A549 (cell line): ENCODE measurements at regions not wholly inside any gene's neighbourhood (a gene's known extent, or its start where the extent isn't known, plus 50 kb on each side); places are given as distances from the start of the nearest gene placed in this dataset.

ENCODE experiments used
- ATAC-seq, 2 experiments: fragments of 200-7000 bp in 1 of 2; fragments of >200 bp in 1 of 2; cut with Nextera tagmentation in 1 of 2; cut with Tn5 transposase in 1 of 2; 3 replicates each; pipeline versions ENCODE4 v1.8.0 to v1.9.1; 2018 to 2020; ENCODE audit warnings: mild to moderate bottlenecking in 1 of 2, moderate library complexity in 1 of 2
- CTCF ChIA-PET: fragments of 300-600 bp; sonication (Branson Sonifier 250); formaldehyde crosslinking; extraction: SDS; loops from one replicate; lab custom pipeline; 2021; ENCODE audit warnings: antibody characterized with exemption, inconsistent platforms; lab: Yijun Ruan, JAX
- POLR2A ChIA-PET: fragments of 350-600 bp; formaldehyde crosslinking; extraction: SDS; loops from one replicate; lab custom pipeline; 2021; ENCODE audit warnings: antibody characterized with exemption, inconsistent platforms; lab: Yijun Ruan, JAX
- DNase-seq, 2 experiments: peaks; one replicate each; pipeline versions ENCODE4 v3.0.0 to v3.0.0-alpha.2; 2011 to 2016; ENCODE audit warnings: low read depth in 1 of 2, low spot score in 1 of 2
- FAIRE-seq: peaks from 2 replicates; lab custom pipeline; 2011; peaks lifted over from hg19 to GRCh38; lab: Jason Lieb, UNC
- H3K27ac ChIP-seq, 2 experiments: fragments of >200 bp; sonication (Bioruptor Twin); formaldehyde crosslinking; 3 replicates each; pipeline ENCODE4 v1.5.1; 2016 to 2017
- H3K4me1 ChIP-seq: fragments of >200 bp; sonication (Bioruptor Twin); formaldehyde crosslinking; 3 replicates; pipeline ENCODE4 v1.6.1; 2016
- H3K4me2 ChIP-seq: fragments of >200 bp; sonication (Bioruptor Twin); formaldehyde crosslinking; 3 replicates; pipeline ENCODE4 v1.6.1; 2016
- H3K4me3 ChIP-seq: fragments of >200 bp; sonication (Bioruptor Twin); formaldehyde crosslinking; 3 replicates; pipeline ENCODE4 v1.5.1; 2016
- H3K9me3 ChIP-seq: fragments of >200 bp; sonication (Bioruptor Twin); formaldehyde crosslinking; 3 replicates; pipeline ENCODE4 v1.6.1; 2016
- ATOH8 ChIP-seq: fragments of 250-450 bp; sonication (Bioruptor Pico); IDR thresholded peaks from 2 replicates; pipeline ENCODE4 v1.5.0; 2020; ENCODE audit warnings: low read depth, mild to moderate bottlenecking, moderate library complexity
- CBX2 ChIP-seq: fragments of 200-600 bp; sonication (generic); IDR thresholded peaks from 2 replicates; pipeline ENCODE4 v1.6.1; 2016; ENCODE audit warnings: low read depth, mild to moderate bottlenecking, borderline replicate concordance
- CBX8 ChIP-seq: fragments of 200-600 bp; sonication (generic); IDR thresholded peaks from 2 replicates; pipeline ENCODE4 v1.6.1; 2016
- CEBPB ChIP-seq, 2 experiments: fragments of >200 bp in 1 of 2; sonication (Bioruptor Twin) in 1 of 2; formaldehyde crosslinking in 1 of 2; IDR thresholded peaks; 2 replicates each; pipeline ENCODE4 v1.6.1; 2012 to 2016
- CHD2 ChIP-seq: fragments of 150-350 bp; IDR thresholded peaks from 2 replicates; pipeline ENCODE4 v1.6.1; 2014; ENCODE audit warnings: low read length; ENCODE audit not compliant: partially characterized antibody
- CHD4 ChIP-seq: fragments of 200-600 bp; sonication (generic); IDR thresholded peaks from 2 replicates; pipeline ENCODE4 v1.6.1; 2016; ENCODE audit warnings: antibody characterized with exemption, mild to moderate bottlenecking, borderline replicate concordance
- E2F6 ChIP-seq: IDR thresholded peaks from 2 replicates; pipeline ENCODE4 v1.6.1; 2012; ENCODE audit warnings: low read depth, borderline replicate concordance
- EP300 ChIP-seq, 2 experiments: fragments of >200 bp; sonication (Bioruptor Twin); formaldehyde crosslinking; IDR thresholded peaks; 2 replicates in 1 of 2; 3 replicates in 1 of 2; pipeline ENCODE4 v1.6.1; 2016 to 2017
- ESRRA ChIP-seq: fragments of 150-350 bp; IDR thresholded peaks from 2 replicates; pipeline ENCODE4 v1.6.1; 2014; ENCODE audit warnings: mild to moderate bottlenecking, low read length, borderline replicate concordance
- FOSB ChIP-seq: fragments of 250-450 bp; sonication (Bioruptor Pico); IDR thresholded peaks from 2 replicates; pipeline ENCODE4 v1.5.0; 2020; ENCODE audit warnings: mild to moderate bottlenecking, moderate library complexity
- FOXS1 ChIP-seq: fragments of 250-450 bp; sonication (Bioruptor Pico); IDR thresholded peaks from 2 replicates; pipeline ENCODE4 v1.5.0; 2020; ENCODE audit warnings: mild to moderate bottlenecking, moderate library complexity
- GATA3 ChIP-seq: IDR thresholded peaks from 2 replicates; pipeline ENCODE4 v1.6.1; 2012; ENCODE audit warnings: borderline replicate concordance
- HDAC2 ChIP-seq: fragments of 200-600 bp; sonication (generic); IDR thresholded peaks from 2 replicates; pipeline ENCODE4 v1.6.1; 2016
- HEYL ChIP-seq: fragments of 250-450 bp; sonication (Bioruptor Pico); IDR thresholded peaks from 2 replicates; pipeline ENCODE4 v1.8.0; 2021; ENCODE audit warnings: mild to moderate bottlenecking, moderate library complexity
- HOXB13 ChIP-seq: fragments of 250-450 bp; sonication (Bioruptor Pico); IDR thresholded peaks from 2 replicates; pipeline ENCODE4 v1.5.0; 2020; ENCODE audit warnings: low read depth, mild to moderate bottlenecking, moderate library complexity
- MAFK ChIP-seq: fragments of 450-650 bp; IDR thresholded peaks from 2 replicates; pipeline ENCODE4 v1.6.1; 2014; ENCODE audit not compliant: partially characterized antibody
- MYC ChIP-seq: IDR thresholded peaks from 2 replicates; pipeline ENCODE4 v1.6.1; 2012; ENCODE audit warnings: mild to moderate bottlenecking, inconsistent platforms, low read length, improper control_type of control experiment, borderline replicate concordance
- NFE2L2 ChIP-seq: fragments of 150-350 bp; conservative IDR thresholded peaks from 2 replicates; pipeline ENCODE4 v1.6.1; 2014; ENCODE audit warnings: low read length
- NPAS2 ChIP-seq: fragments of 250-450 bp; sonication (Bioruptor Pico); IDR thresholded peaks from 2 replicates; pipeline ENCODE4 v1.8.0; 2022; ENCODE audit warnings: mild to moderate bottlenecking, moderate library complexity, borderline replicate concordance
- PHF8 ChIP-seq: fragments of 200-600 bp; sonication (generic); IDR thresholded peaks from 2 replicates; pipeline ENCODE4 v1.6.1; 2016; ENCODE audit warnings: low read depth, mild to moderate bottlenecking, antibody characterized with exemption, moderate library complexity, borderline replicate concordance
- POLR2A ChIP-seq: IDR thresholded peaks from 2 replicates; pipeline ENCODE4 v1.6.1; 2012; ENCODE audit warnings: mild to moderate bottlenecking, low read length
- RARB ChIP-seq: fragments of 250-450 bp; sonication (Bioruptor Pico); IDR thresholded peaks from 2 replicates; pipeline ENCODE4 v1.8.0; 2021; ENCODE audit warnings: mild to moderate bottlenecking, moderate library complexity
- SMC3 ChIP-seq: fragments of >200 bp; sonication (Bioruptor Twin); formaldehyde crosslinking; IDR thresholded peaks from 3 replicates; pipeline ENCODE4 v1.6.1; 2018; ENCODE audit warnings: inconsistent platforms
- SREBF2 ChIP-seq: fragments of 450-650 bp; IDR thresholded peaks from 2 replicates; pipeline ENCODE4 v1.6.1; 2014; ENCODE audit warnings: mild to moderate bottlenecking, moderate library complexity
- TP53 ChIP-seq: fragments of 250-450 bp; sonication (Bioruptor Pico); IDR thresholded peaks from 2 replicates; pipeline ENCODE4 v1.5.0; 2021; ENCODE audit warnings: mild to moderate bottlenecking, moderate library complexity
- ZC3H11A ChIP-seq: fragments of 450-650 bp; IDR thresholded peaks from 2 replicates; pipeline ENCODE4 v1.6.1; 2014; ENCODE audit warnings: antibody characterized with exemption, mild to moderate bottlenecking
- ZSCAN20 ChIP-seq: fragments of 250-450 bp; sonication (Bioruptor Pico); IDR thresholded peaks from 2 replicates; pipeline ENCODE4 v1.8.0; 2022; ENCODE audit warnings: mild to moderate bottlenecking, moderate library complexity
- WGBS: methylation state at CpG from one replicate; pipeline ENCODE4 v1.1.6; 2017; ENCODE audit errors: missing lambda C conversion rate; 5-methylcytosine and 5-hydroxymethylcytosine counted together
- TF ChIP-seq, protein P1 (sequence below): fragments of 250-450 bp; sonication (Bioruptor Pico); IDR thresholded peaks from 2 replicates; pipeline ENCODE4 v1.5.0; 2021; ENCODE audit warnings: mild to moderate bottlenecking, moderate library complexity, borderline replicate concordance

- FAIRE-seq: no peak
- CTCF ChIA-PET: interaction anchor here (0.7 kb wide), 1 partner anchor 255 kb away, joined by 3 read pairs; no protein-coding TSS in a partner anchor
Observed at GRCh38 chr13:40313269-40314200, 352.9 kb downstream of the FOXO1 start.

GRCh38 chr13:40315416-40316064 is 350.9 kb downstream of the FOXO1 start:
- Histone ChIP-seq H3K27ac (no peak overlapping the region), H3K9me3 (no peaks in the 10 kb centered on the region), H3K4me3 (no peak overlapping the region), H3K4me2 (no peak overlapping the region)
- WGBS: 82% methylated on average over 10 of the region's 10 CpGs
- ATAC-seq (no peak), FAIRE-seq (no peak), DNase-seq (no peak)
- ChIA-PET CTCF (interaction anchor here (0.5 kb wide), 1 partner anchor 369 kb away, joined by 3 read pairs; no protein-coding TSS in a partner anchor), POLR2A (no interaction called here)
- TF ChIP-seq GATA3: no peak
- TF ChIP-seq ZSCAN20 (CRISPR knock-in tag): no peak
- no peak for TF ChIP-seq CHD2
- TF ChIP-seq NPAS2 (CRISPR knock-in tag): no peak
- no peak for TF ChIP-seq POLR2A
- no peak for TF ChIP-seq MYC
- no peak for TF ChIP-seq CHD4
- no peak for TF ChIP-seq ESRRA
- TF ChIP-seq, protein P1, sequence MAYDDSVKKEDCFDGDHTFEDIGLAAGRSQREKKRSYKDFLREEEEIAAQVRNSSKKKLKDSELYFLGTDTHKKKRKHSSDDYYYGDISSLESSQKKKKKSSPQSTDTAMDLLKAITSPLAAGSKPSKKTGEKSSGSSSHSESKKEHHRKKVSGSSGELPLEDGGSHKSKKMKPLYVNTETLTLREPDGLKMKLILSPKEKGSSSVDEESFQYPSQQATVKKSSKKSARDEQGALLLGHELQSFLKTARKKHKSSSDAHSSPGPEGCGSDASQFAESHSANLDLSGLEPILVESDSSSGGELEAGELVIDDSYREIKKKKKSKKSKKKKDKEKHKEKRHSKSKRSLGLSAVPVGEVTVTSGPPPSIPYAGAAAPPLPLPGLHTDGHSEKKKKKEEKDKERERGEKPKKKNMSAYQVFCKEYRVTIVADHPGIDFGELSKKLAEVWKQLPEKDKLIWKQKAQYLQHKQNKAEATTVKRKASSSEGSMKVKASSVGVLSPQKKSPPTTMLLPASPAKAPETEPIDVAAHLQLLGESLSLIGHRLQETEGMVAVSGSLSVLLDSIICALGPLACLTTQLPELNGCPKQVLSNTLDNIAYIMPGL: no peak
- no peak for TF ChIP-seq RARB
- TF ChIP-seq, all 56 proteins: peak for 0
- H3K4me1 ChIP-seq: no peaks in the 10 kb centered on the region

More at GRCh38 chr13:40313269-40314200, 352.9 kb downstream of the FOXO1 start:
- Histone ChIP-seq H3K4me3 (no peak overlapping the region), H3K4me1 (no peaks in the 10 kb centered on the region), H3K4me2 (no peak overlapping the region), H3K27ac (no peak overlapping the region), H3K9me3 (no peaks in the 10 kb centered on the region)
- DNase-seq: no peak
- POLR2A ChIA-PET: no interaction called here
- 75% methylated on average over 11 of the region's 12 CpGs for WGBS
- TF ChIP-seq E2F6 (no peak), CEBPB (IDR thresholded peaks at IDR 0.05) (no peak), ZC3H11A (no peak), MYC (no peak), EP300 (IDR thresholded peaks at IDR 0.05) (no peak), CBX2 (no peak), SREBF2 (no peak), RARB (no peak), HEYL (CRISPR knock-in tag) (no peak), CBX8 (no peak)
- ATAC-seq: no peak

DNA sequence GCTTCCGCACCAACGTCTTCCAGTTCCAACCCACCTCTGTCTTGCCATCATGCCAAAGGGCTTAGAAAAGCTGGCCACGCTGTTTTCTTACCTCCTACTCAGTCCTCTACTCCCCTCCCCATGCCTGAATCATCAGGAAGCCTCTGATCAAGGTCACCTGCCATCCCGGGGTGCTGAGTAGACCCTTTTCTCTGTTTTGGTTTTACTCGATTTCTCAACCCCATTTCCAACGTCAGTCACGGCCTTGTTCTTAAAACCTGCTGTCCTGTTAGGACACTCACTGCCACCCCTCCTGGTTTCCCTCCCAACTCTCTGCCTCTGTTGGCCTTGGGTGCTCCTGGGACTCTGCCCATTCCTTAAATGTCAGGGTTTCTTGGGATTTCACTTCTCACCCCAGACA is 350.1 kb downstream of the FOXO1 start:
- TF ChIP-seq SMC3 (no peak), CBX8 (no peak), CBX2 (no peak), TP53 (CRISPR knock-in tag) (no peak), ATOH8 (CRISPR knock-in tag) (no peak), EP300 (IDR thresholded peaks at IDR 0.05) (no peak), GATA3 (no peak), HDAC2 (no peak), ESRRA (no peak), FOXS1 (CRISPR knock-in tag) (no peak), MAFK (no peak), PHF8 (no peak), HOXB13 (CRISPR knock-in tag) (no peak), NFE2L2 (no peak), FOSB (CRISPR knock-in tag) (no peak), MYC (no peak)
- Histone ChIP-seq H3K4me1 (no peaks in the 10 kb centered on the region), H3K27ac (no peak overlapping the region), H3K4me3 (no peak overlapping the region), H3K9me3 (no peaks in the 10 kb centered on the region), H3K4me2 (no peak overlapping the region)
- DNase-seq (no peak), FAIRE-seq (no peak), ATAC-seq (no peak)
- ChIA-PET CTCF (no interaction called here), POLR2A (no interaction called here)
- WGBS: 71% methylated on average over 7 of the region's 7 CpGs
